GM18502 (cell line): ENCODE measurements at regions not wholly inside any gene's neighbourhood (a gene's known extent, or its start where the extent isn't known, plus 50 kb on each side); places are given as distances from the start of the nearest gene placed in this dataset.

Experiments used
- ATAC-seq: cut with Tn5 transposase; IDR thresholded peaks from one replicate; pipeline ENCODE4 v1.9.1; 2021; ENCODE audit warnings: mild to moderate bottlenecking; ENCODE audit not compliant: unreplicated experiment, poor library complexity

- peak; percentile 62 for ATAC-seq
These were observed 58.2 kb downstream of the HSD3B1 start for GRCh38 chr1:119565131-119565772.

GRCh38 chr1:119569095-119569494, 62.1 kb downstream of the HSD3B1 start:
- no peak for ATAC-seq
